ENCODE measurements at regions not wholly inside any gene's neighbourhood (a gene's known extent, or its start where the extent isn't known, plus 50 kb on each side); places are given as distances from the start of the nearest gene placed in this dataset.

DNA sequence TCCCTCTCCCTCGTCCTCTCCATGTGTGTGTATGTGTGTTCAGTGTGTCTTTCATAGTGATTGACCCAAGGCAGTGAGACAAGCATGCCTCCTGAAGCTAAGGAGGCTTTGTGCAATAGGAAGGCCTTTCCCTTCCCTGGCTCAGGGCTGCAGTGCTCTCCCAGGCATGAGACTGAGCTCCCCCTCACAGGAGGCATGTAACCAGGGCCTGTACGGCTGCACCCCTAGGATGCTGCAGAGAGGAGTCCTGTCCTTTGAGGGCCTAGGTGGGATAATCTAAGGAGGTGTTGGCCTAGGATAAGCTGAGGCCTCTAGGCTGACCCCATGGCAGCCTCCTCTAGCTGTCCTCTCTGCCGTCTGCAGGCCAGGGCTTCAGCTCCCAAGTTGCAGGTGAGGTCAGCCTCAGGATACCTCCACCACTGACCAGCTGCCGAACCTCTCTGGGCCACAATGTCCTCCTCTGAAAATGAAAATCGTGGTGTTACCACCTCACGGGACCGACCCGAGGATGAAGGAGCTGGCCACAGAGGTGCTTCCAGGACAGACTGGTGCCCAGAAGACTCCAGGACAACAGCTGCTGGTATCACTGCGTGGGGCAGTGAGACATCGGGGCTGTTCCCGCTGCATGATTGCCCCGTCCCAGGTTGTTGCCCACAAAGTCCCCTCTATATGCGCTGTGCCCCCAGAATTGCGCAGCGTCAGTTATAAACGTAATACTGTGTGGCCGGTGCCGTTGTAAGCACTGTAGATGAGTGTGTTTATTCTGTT is 129.6 kb downstream of the BARX1 start:
- FAIRE-seq (no peak), DNase-seq (ENCODE audit: low read depth, low spot score) (no peak), ATAC-seq (no peak)
- Histone ChIP-seq H3K27me3 (replicated peaks in 1 of 2; ENCODE audit: control insufficient read depth in 2 of 2, insufficient read depth in 2 of 2, low read length in 1 of 2) (peaks cover 0 to 1% of the 10 kb centered on the region in 2 experiments; a peak in 2 of 4 replicates), H3K4me3 (no peak overlapping the region), H3K9me3 (replicated peaks; ENCODE audit: control insufficient read depth, insufficient read depth, low read length) (no peaks in the 10 kb centered on the region), H3K27ac (ENCODE audit: control insufficient read depth, insufficient read depth) (no peak overlapping the region), H3K9ac (ENCODE audit: control insufficient read depth, insufficient read depth, low read length) (no peak overlapping the region), H3K36me3 (ENCODE audit: control insufficient read depth in 2 of 2, insufficient read depth in 2 of 2, low read length in 1 of 2) (no peaks in the 10 kb centered on the region), H3K4me1 (ENCODE audit: control insufficient read depth, insufficient read depth, low read length) (no peaks in the 10 kb centered on the region), H2AFZ (ENCODE audit: control insufficient read depth, low read depth, low read length) (no peak overlapping the region), H4K20me1 (ENCODE audit: control insufficient read depth, insufficient read depth) (no peaks in the 10 kb centered on the region), H3K4me2 (ENCODE audit: control insufficient read depth, insufficient read depth) (no peak overlapping the region), H3K79me2 (ENCODE audit: control insufficient read depth, insufficient read depth, low read length) (no peaks in the 10 kb centered on the region)
- ChIA-PET SMC1A (ENCODE audit: uncharacterized antibody, unreplicated experiment) (interaction anchor here (1.2 kb wide), 1 partner anchor 137 kb away, joined by 3 read pairs; no protein-coding TSS in a partner anchor), POLR2A (no interaction called here), CTCF (interaction anchor here (0.9 kb wide), 1 partner anchor 143 kb away, joined by 3 read pairs; no protein-coding TSS in a partner anchor), RAD21 (ENCODE audit: unreplicated experiment) (no interaction called here)
- intact Hi-C loops (cut with micrococcal nuclease; ENCODE audit: unreplicated experiment) = loop anchor here (1.0 kb wide), 1 partner anchor 138 kb away; no protein-coding TSS in a partner anchor
- 55% methylated on average over 18 of the region's 18 CpGs for WGBS (ENCODE audit: insufficient coverage, insufficient replicate concordance, low lambda C conversion rate, missing lambda C conversion rate)
- in situ Hi-C loops (cut with MboI) = no loop called here
- BruUV-seq (replicated peaks) = no TSS peak
- TF ChIP-seq POLR2AphosphoS5 (IDR thresholded peaks at IDR 0.05; ENCODE audit: low read length) (no peak), ELK1 (IDR thresholded peaks at IDR 0.05; ENCODE audit: low read depth, low read length) (no peak), PML (IDR thresholded peaks at IDR 0.05; ENCODE audit: low read length) (no peak), IRF5 (IDR thresholded peaks at IDR 0.05; ENCODE audit: borderline replicate concordance) (no peak), DPF2 (IDR thresholded peaks at IDR 0.05) (no peak), CBFB (IDR thresholded peaks at IDR 0.05; ENCODE audit: low read depth) (no peak), POLR2A (IDR thresholded peaks at IDR 0.05; ENCODE audit: low read depth, low read length) (no peak), BCL3 (IDR thresholded peaks at IDR 0.05; ENCODE audit: borderline replicate concordance, insufficient read depth, low read depth, low read length, poor library complexity, severe bottlenecking) (no peak), ZNF622 (IDR thresholded peaks at IDR 0.05) (no peak)
- TF ChIP-seq, protein P1, sequence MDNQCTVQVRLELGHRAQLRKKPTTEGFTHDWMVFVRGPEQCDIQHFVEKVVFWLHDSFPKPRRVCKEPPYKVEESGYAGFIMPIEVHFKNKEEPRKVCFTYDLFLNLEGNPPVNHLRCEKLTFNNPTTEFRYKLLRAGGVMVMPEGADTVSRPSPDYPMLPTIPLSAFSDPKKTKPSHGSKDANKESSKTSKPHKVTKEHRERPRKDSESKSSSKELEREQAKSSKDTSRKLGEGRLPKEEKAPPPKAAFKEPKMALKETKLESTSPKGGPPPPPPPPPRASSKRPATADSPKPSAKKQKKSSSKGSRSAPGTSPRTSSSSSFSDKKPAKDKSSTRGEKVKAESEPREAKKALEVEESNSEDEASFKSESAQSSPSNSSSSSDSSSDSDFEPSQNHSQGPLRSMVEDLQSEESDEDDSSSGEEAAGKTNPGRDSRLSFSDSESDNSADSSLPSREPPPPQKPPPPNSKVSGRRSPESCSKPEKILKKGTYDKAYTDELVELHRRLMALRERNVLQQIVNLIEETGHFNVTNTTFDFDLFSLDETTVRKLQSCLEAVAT (IDR thresholded peaks at IDR 0.05) = no peak
- TF ChIP-seq, protein P2, sequence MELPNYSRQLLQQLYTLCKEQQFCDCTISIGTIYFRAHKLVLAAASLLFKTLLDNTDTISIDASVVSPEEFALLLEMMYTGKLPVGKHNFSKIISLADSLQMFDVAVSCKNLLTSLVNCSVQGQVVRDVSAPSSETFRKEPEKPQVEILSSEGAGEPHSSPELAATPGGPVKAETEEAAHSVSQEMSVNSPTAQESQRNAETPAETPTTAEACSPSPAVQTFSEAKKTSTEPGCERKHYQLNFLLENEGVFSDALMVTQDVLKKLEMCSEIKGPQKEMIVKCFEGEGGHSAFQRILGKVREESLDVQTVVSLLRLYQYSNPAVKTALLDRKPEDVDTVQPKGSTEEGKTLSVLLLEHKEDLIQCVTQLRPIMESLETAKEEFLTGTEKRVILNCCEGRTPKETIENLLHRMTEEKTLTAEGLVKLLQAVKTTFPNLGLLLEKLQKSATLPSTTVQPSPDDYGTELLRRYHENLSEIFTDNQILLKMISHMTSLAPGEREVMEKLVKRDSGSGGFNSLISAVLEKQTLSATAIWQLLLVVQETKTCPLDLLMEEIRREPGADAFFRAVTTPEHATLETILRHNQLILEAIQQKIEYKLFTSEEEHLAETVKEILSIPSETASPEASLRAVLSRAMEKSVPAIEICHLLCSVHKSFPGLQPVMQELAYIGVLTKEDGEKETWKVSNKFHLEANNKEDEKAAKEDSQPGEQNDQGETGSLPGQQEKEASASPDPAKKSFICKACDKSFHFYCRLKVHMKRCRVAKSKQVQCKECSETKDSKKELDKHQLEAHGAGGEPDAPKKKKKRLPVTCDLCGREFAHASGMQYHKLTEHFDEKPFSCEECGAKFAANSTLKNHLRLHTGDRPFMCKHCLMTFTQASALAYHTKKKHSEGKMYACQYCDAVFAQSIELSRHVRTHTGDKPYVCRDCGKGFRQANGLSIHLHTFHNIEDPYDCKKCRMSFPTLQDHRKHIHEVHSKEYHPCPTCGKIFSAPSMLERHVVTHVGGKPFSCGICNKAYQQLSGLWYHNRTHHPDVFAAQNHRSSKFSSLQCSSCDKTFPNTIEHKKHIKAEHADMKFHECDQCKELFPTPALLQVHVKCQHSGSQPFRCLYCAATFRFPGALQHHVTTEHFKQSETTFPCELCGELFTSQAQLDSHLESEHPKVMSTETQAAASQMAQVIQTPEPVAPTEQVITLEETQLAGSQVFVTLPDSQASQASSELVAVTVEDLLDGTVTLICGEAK (IDR thresholded peaks at IDR 0.05; ENCODE audit: borderline replicate concordance) = no peak
- TF ChIP-seq, protein P3, sequence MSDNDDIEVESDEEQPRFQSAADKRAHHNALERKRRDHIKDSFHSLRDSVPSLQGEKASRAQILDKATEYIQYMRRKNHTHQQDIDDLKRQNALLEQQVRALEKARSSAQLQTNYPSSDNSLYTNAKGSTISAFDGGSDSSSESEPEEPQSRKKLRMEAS (IDR thresholded peaks at IDR 0.05; ENCODE audit: low read depth, low read length) = no peak
